ENCODE measurements at regions not wholly inside any gene's neighbourhood (a gene's known extent, or its start where the extent isn't known, plus 50 kb on each side); places are given as distances from the start of the nearest gene placed in this dataset.

DNA sequence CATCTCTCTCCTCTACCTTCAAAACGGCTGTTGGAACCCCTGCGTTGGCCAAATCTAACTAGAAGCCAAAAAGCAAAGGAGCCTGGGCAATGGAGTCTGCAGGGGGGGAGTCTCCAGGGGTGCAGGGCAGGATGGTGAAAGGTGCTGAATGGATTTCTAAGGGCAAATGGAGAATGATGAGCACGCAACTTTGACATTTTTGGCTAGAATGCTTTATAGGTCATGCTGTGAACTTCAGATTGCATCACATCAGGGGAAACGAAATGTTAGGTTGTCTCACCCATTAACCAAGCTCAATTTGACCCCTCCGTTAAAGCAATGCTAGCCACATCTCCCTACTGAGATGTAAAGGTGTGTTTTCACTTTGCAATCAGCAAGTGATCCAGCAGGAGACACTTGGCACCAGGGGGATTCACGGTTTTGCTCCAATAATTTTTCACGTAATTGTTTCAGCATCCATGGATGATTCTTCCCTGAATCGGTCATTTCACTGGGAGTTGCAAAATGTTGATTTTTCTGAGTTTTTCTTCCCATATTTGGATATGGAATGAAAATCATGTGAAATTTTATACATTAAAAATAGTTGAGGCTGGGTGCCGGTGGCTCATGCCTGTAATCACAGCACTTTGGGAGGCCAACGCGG, 78.0 kb upstream of the MDM1 start:
- no peak for TF ChIP-seq EP300 (IDR thresholded peaks at IDR 0.05)
- TF ChIP-seq POLR2AphosphoS5 (IDR thresholded peaks at IDR 0.05) = no peak
- TF ChIP-seq, protein P1, sequence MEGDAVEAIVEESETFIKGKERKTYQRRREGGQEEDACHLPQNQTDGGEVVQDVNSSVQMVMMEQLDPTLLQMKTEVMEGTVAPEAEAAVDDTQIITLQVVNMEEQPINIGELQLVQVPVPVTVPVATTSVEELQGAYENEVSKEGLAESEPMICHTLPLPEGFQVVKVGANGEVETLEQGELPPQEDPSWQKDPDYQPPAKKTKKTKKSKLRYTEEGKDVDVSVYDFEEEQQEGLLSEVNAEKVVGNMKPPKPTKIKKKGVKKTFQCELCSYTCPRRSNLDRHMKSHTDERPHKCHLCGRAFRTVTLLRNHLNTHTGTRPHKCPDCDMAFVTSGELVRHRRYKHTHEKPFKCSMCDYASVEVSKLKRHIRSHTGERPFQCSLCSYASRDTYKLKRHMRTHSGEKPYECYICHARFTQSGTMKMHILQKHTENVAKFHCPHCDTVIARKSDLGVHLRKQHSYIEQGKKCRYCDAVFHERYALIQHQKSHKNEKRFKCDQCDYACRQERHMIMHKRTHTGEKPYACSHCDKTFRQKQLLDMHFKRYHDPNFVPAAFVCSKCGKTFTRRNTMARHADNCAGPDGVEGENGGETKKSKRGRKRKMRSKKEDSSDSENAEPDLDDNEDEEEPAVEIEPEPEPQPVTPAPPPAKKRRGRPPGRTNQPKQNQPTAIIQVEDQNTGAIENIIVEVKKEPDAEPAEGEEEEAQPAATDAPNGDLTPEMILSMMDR (IDR thresholded peaks at IDR 0.05) = no peak
